Activated naive CD8-positive, alpha-beta T cell treated with anti-CD3 and anti-CD28 coated beads for 36 hours (primary cell): ENCODE measurements at regions not wholly inside any gene's neighbourhood (a gene's known extent, or its start where the extent isn't known, plus 50 kb on each side); places are given as distances from the start of the nearest gene placed in this dataset.

Source experiments
- DNase-seq: peaks from one replicate; pipeline ENCODE4 v3.0.0; 2021
- H3K27ac Mint-ChIP-seq: one replicate; pipeline ENCODE4 v1.8.0; 2022; ENCODE audit warnings: mild to moderate bottlenecking, moderate library complexity, mixed read lengths
- H3K27me3 Mint-ChIP-seq: one replicate; pipeline ENCODE4 v1.8.0; 2022; ENCODE audit warnings: mild to moderate bottlenecking, mixed read lengths
- H3K36me3 Mint-ChIP-seq: one replicate; pipeline ENCODE4 v1.8.0; 2021; ENCODE audit warnings: mild to moderate bottlenecking, mixed read lengths
- H3K4me1 Mint-ChIP-seq: one replicate; pipeline ENCODE4 v1.8.0; 2021; ENCODE audit warnings: mixed read lengths
- H3K4me3 Mint-ChIP-seq: one replicate; pipeline ENCODE4 v1.8.0; 2022; ENCODE audit warnings: mild to moderate bottlenecking, moderate library complexity, mixed read lengths
- H3K9me3 Mint-ChIP-seq: one replicate; pipeline ENCODE4 v1.8.0; 2022; ENCODE audit warnings: mixed read lengths

DNA sequence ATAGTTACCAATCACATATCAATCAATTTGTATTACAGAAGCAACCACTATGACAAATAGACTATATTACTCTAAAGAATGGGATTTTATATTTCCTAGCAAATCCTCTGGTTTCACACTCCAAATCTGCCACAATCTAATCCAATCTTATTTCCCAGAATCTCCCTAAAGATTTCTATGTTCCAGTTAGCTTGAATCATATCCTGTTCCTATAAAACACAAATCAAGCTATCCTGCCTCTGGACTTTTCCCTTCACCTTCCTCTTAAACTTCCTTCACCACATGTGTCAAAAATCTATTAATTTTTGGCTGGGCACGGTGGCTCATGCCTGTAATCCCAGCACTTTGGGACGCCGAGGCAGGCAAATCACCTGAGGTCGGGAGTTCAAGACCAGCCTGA is 50.0 kb downstream of the PIK3C2A start:
- peaks cover 43% of the 10 kb centered on the region for H3K4me1 Mint-ChIP-seq
- peaks cover 21% of the 10 kb centered on the region for H3K36me3 Mint-ChIP-seq
- H3K27me3 Mint-ChIP-seq: no peaks in the 10 kb centered on the region
- H3K9me3 Mint-ChIP-seq: no peaks in the 10 kb centered on the region
- DNase-seq: no peak
- no peak overlapping the region for H3K4me3 Mint-ChIP-seq
- no peak overlapping the region for H3K27ac Mint-ChIP-seq

DNA sequence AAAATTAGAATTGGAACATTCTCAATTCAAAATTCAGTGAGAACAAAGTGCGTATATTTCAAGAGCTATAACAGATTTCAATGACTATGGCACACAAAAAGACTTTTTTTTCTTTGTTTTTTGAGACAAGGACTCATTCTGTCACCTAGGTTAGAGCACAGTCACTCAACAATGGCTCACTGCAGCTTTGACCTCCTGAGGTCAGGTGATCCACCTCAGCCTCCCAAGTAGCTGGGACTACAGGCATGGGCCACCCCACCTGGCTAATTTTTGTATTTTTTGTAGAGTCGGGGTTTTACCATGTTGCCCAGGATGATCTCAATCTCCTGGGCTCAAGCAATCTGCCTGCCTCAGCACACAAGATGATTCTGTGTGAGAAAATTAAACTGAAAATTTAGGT is 51.5 kb downstream of the PIK3C2A start:
- Mint-ChIP-seq H3K27me3 (no peaks in the 10 kb centered on the region), H3K27ac (no peak overlapping the region), H3K4me1 (peaks cover 30% of the 10 kb centered on the region), H3K9me3 (no peaks in the 10 kb centered on the region), H3K36me3 (peaks cover 15% of the 10 kb centered on the region), H3K4me3 (no peak overlapping the region)
- no peak for DNase-seq

DNA sequence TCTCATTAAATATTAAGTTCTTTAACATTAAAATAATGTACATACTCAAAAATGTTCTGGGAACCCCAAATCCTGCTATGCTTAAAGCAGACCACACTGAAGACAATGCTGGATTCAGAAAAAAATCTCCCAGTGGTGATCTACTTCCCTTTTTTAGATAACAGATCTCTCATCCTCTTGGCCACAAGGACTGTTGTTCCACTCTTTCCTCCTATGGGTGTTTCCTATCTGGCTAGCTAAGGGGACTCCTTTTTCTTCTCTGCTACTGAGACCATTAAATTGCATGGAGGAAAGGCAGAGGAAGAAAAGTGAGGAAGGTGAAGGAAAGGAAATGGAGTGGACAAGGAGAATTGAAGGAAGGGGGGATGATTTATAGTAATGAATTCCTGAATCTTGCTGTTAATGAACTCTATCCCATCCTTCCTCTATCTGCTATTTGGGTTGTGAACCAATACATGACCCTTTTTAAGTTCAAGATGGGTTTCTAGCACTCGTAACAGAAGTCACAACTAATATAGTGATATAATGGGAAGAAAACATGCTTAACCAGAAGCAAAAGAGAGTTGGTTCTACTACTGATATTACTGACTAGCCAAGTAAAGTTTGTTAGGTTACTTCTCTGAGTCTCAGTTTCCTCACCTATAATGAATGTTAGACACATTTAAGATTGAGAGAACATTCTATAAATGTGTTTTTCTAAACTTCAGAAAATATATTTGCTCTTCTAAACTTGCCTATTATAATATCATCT is 53.2 kb downstream of the PIK3C2A start:
- no peak for DNase-seq
- Mint-ChIP-seq H3K27me3 (no peaks in the 10 kb centered on the region), H3K9me3 (no peaks in the 10 kb centered on the region), H3K4me3 (no peak overlapping the region), H3K27ac (no peak overlapping the region), H3K36me3 (peaks cover 11% of the 10 kb centered on the region), H3K4me1 (peaks cover 23% of the 10 kb centered on the region)

DNA sequence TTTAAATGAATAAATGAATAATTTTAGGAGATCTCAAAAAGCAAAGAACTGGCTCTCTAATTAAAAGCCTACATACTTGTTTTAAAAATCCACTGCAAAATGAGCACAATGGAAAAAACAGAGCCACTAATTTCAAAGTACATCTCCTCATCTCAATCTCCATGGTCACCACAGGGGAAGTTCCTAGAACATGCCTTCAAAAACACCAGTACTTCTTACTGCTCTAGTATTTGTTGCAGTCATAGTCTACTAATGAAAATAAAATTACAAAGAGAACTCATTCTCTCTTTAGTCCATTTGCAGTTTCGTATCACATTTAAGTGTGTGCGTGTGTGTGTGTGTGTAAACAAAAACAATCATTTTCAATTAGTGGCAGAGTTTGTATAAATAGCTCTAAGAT is 54.0 kb downstream of the PIK3C2A start:
- H3K9me3 Mint-ChIP-seq: no peaks in the 10 kb centered on the region
- H3K36me3 Mint-ChIP-seq: peaks cover 11% of the 10 kb centered on the region
- H3K4me3 Mint-ChIP-seq: no peak overlapping the region
- H3K27me3 Mint-ChIP-seq: no peaks in the 10 kb centered on the region
- DNase-seq: no peak
- H3K4me1 Mint-ChIP-seq: peaks cover 20% of the 10 kb centered on the region
- peak overlapping the region; percentile 20 for H3K27ac Mint-ChIP-seq

DNA sequence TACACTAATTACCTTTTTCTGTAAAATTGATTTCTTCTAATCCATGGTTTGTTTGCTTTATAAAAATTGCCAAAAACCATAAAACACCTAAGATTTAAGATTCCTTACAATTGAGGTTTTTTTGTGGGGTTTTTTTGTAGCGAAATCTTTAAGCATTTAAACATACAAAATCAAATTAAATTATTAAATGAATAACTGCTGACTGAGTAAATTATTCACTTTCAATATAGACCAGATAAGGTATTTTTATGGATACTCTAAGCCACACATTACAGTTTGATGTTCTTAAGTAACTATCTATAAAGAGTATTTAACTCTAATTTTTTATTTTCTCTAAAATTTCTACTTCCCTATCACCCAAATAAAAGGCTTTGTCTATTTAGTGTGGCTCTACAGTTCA is 55.5 kb downstream of the PIK3C2A start:
- H3K4me1 Mint-ChIP-seq: peaks cover 15% of the 10 kb centered on the region
- H3K27ac Mint-ChIP-seq: no peak overlapping the region
- DNase-seq: no peak
- H3K36me3 Mint-ChIP-seq: peaks cover 14% of the 10 kb centered on the region
- H3K4me3 Mint-ChIP-seq: no peak overlapping the region
- no peaks in the 10 kb centered on the region for H3K9me3 Mint-ChIP-seq
- H3K27me3 Mint-ChIP-seq: no peaks in the 10 kb centered on the region

DNA sequence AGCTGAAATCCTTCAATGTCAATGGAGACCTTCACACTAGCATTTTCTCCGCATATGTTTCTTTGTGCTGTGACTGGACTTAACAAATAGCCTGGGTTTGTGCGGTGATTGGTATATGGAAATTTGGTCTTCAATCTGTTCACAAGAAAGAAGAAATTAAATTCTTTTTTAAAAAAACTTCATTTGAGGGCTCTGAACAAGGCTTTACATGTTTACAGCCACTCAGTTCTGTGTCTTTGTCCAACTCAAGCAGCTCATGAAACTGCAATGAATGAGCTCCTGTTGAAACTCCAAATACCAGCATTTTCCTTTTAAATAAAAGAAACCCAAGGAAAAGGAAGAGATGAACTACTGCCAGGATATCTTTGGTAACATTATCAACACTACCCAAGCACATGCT is 57.3 kb downstream of the PIK3C2A start:
- peaks cover 16% of the 10 kb centered on the region for H3K4me1 Mint-ChIP-seq
- H3K27me3 Mint-ChIP-seq: no peaks in the 10 kb centered on the region
- no peak for DNase-seq
- no peak overlapping the region for H3K4me3 Mint-ChIP-seq
- H3K9me3 Mint-ChIP-seq: no peaks in the 10 kb centered on the region
- no peak overlapping the region for H3K27ac Mint-ChIP-seq
- H3K36me3 Mint-ChIP-seq: peaks cover 19% of the 10 kb centered on the region

DNA sequence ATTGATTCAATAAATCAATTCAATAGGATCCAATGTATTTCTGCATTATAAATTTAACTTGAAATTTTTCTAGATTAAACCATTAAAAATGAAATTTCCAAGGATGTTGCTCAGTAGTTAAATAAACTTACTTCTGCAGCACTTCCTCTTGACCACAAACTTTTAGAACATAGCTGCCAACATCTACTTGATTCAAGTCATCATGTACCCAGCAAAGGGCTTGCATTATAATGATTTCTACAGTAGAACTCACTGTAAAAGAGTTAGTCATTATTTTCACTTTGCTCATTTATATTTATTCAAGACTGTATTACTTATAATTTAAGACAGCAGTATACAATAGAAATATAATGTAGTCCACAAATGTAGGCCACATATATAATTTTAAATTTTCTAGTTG is 59.2 kb downstream of the PIK3C2A start:
- H3K36me3 Mint-ChIP-seq: peaks cover 20% of the 10 kb centered on the region
- H3K27me3 Mint-ChIP-seq: no peaks in the 10 kb centered on the region
- H3K9me3 Mint-ChIP-seq: no peaks in the 10 kb centered on the region
- no peak for DNase-seq
- no peak overlapping the region for H3K4me3 Mint-ChIP-seq
- H3K27ac Mint-ChIP-seq: no peak overlapping the region
- peaks cover 7% of the 10 kb centered on the region for H3K4me1 Mint-ChIP-seq

DNA sequence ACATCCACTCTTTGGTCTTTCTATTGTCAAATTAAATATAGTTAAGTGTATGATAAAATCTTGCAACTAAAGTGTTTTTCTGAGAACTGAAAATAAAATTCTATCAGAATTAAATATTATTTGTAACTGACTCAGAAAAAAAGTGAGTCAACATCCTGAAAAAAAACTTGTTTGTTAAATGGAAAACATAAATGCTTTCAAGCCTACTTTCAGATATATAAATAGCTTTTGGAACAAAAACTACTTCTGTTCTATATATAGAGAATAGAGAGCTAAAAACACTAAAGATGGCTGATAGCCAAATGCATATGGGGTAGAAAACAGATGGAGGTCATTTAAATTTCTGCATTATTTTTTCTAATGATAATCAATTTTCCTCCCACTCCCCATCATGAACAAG is 61.8 kb downstream of the PIK3C2A start:
- H3K27me3 Mint-ChIP-seq: no peaks in the 10 kb centered on the region
- no peak overlapping the region for H3K27ac Mint-ChIP-seq
- no peak overlapping the region for H3K4me3 Mint-ChIP-seq
- peaks cover 25% of the 10 kb centered on the region for H3K36me3 Mint-ChIP-seq
- no peaks in the 10 kb centered on the region for H3K9me3 Mint-ChIP-seq
- H3K4me1 Mint-ChIP-seq: peaks cover 6% of the 10 kb centered on the region
- DNase-seq: no peak

DNA sequence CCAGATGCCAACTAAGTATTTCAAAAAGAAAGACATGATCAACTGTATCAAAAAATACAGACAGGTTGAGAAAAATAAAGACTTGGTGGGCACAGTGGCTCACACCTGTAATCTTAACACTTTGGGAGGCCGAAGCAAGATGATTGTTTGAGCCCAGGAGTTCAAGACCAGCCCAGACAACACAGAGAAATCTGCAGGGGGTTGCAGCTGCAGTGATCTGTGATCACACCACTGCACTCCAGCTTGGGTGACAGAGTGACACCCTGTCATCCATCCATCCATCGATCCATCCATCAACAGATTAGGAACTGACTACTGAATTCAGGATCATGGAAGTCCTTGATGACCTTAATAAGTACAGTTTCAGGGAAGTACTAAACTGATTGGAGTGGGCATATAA is 65.0 kb upstream of the RPS13 start:
- peaks cover 23% of the 10 kb centered on the region for H3K36me3 Mint-ChIP-seq
- H3K4me3 Mint-ChIP-seq: no peak overlapping the region
- H3K27ac Mint-ChIP-seq: no peak overlapping the region
- no peaks in the 10 kb centered on the region for H3K9me3 Mint-ChIP-seq
- peaks cover 6% of the 10 kb centered on the region for H3K4me1 Mint-ChIP-seq
- DNase-seq: no peak
- H3K27me3 Mint-ChIP-seq: no peaks in the 10 kb centered on the region

DNA sequence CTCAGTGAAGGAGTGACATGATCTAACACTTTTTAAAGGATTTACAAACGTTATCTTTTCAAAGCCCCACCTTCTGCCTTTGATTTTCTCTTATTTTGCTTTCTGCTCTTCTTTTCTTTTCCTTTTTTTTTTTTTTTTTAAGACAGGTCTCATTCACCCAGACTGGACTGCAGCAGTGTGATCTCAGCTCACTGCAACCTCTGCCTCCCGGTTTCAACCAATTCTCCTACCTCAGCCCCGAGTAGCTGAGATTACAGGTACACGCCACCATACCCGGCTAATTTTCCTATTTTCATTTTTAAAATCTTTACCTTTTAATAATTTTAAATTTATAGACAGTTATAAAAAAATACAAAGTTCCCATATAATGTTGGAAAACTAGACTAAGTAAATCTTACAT is 63.7 kb upstream of the RPS13 start:
- no peaks in the 10 kb centered on the region for H3K4me1 Mint-ChIP-seq
- DNase-seq: no peak
- H3K27me3 Mint-ChIP-seq: no peaks in the 10 kb centered on the region
- H3K36me3 Mint-ChIP-seq: peaks cover 18% of the 10 kb centered on the region
- H3K4me3 Mint-ChIP-seq: no peak overlapping the region
- H3K27ac Mint-ChIP-seq: no peak overlapping the region
- H3K9me3 Mint-ChIP-seq: no peaks in the 10 kb centered on the region

DNA sequence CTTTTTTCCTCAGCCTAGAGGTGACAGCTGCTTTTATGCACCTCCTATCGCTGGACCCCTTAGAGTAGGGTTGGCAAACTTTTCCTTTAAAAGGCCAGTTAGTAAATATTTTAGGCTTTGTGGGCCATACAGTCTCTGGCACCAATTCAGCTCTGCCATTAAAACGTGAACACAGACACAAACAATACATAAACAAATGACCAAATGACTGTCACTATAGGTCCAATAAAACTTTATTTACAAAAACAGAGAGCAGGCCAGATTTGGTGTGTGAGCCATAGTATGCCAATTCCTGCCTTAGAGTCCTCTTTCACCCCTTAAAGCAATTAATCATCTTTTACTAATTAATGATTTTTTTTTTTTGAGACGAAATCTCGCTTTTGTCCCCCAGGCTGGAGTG is 61.1 kb upstream of the RPS13 start:
- Mint-ChIP-seq H3K4me1 (no peaks in the 10 kb centered on the region), H3K4me3 (no peak overlapping the region), H3K36me3 (peaks cover 8% of the 10 kb centered on the region), H3K27ac (no peak overlapping the region), H3K9me3 (no peaks in the 10 kb centered on the region), H3K27me3 (no peaks in the 10 kb centered on the region)
- no peak for DNase-seq

DNA sequence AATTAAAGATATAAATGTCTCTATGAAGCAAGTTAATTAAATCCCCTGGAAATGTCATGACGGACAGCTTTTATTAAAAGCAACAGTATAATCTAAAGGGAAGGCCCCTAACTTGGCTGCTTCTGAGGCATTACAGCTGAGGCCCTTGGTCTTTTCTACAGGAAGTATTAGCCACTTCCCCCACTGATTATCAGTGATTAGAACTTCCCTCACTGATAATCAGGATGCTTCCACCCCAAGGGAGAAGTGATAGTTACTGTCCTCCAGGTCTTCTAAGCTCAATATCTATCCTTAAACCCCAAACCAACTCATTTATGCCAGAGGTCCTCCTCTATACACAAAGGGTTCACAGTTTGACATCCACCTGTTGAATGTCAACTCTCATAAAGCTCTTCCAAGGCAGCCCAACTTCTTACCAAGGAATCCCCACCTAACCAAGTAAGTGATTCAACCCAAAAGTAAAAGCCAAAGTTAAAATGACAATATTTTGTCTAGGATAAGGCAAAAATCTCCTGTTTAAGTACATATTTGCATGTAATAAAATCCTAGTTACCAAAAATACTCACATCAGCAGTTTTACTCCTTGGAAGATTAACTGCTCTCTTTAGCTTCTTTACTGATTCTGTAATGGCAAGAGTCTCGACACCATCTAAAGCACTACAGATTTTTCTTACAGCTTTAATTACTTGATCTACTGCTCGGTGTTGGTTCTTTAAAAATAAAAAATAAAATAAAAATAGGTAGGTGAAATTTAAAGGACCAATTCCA is 58.6 kb upstream of the RPS13 start:
- Mint-ChIP-seq H3K27me3 (no peaks in the 10 kb centered on the region), H3K4me1 (no peaks in the 10 kb centered on the region), H3K27ac (no peak overlapping the region), H3K4me3 (no peak overlapping the region), H3K9me3 (no peaks in the 10 kb centered on the region), H3K36me3 (peaks cover 6% of the 10 kb centered on the region)
- no peak for DNase-seq

DNA sequence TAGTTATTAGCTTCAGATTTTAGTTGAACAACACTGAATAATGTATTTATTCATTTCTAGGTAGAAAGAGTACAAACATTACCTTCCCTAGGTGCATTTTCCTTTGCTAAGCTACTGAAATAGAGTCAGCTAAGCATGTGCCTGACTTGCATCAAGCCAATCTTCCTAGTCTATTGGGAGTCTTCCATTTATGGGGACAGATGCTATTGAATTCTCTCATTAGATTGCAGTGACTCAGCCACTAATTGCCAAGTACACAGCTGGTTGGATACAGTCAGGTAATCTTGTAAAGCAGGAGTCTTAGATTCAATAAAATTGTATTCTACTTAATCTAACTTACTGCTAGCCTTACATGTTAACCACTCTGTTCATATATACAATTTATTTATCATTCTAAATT is 55.2 kb upstream of the RPS13 start:
- no peaks in the 10 kb centered on the region for H3K9me3 Mint-ChIP-seq
- H3K4me1 Mint-ChIP-seq: no peaks in the 10 kb centered on the region
- H3K36me3 Mint-ChIP-seq: peaks cover 10% of the 10 kb centered on the region
- no peak overlapping the region for H3K4me3 Mint-ChIP-seq
- H3K27ac Mint-ChIP-seq: no peak overlapping the region
- no peaks in the 10 kb centered on the region for H3K27me3 Mint-ChIP-seq
- DNase-seq: no peak

DNA sequence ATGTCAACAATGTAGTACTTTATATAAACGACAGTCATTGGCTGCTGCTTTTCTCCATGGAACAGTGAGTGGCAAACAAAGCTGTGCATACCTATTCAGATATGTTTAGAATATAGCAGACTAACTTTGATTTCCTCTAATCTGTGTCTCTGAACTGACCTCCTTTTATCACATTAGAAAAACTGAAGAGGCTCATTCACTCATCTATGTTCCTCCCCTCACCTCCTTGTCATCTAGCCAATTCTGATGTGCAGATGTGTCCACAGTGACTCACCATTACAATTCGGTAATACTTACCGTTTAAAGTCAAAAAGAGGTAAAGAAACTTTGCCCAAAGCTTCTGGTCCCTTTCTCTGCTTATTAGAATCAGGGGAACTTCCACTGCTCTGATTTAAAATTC is 51.5 kb upstream of the RPS13 start:
- no peak overlapping the region for H3K27ac Mint-ChIP-seq
- H3K4me1 Mint-ChIP-seq: no peaks in the 10 kb centered on the region
- H3K9me3 Mint-ChIP-seq: no peaks in the 10 kb centered on the region
- H3K4me3 Mint-ChIP-seq: no peak overlapping the region
- no peak for DNase-seq
- H3K36me3 Mint-ChIP-seq: peaks cover 10% of the 10 kb centered on the region
- H3K27me3 Mint-ChIP-seq: no peaks in the 10 kb centered on the region
